Dendritic cell treated with granulocyte-macrophage colony-stimulating factor and Interleukin-4, amounts not matched to agents 40 ng/mL and 50 ng/mL, for 4 days (primary cell): ENCODE measurements at regions not wholly inside any gene's neighbourhood (a gene's known extent, or its start where the extent isn't known, plus 50 kb on each side); places are given as distances from the start of the nearest gene placed in this dataset.

Experiments
- H3K27ac Mint-ChIP-seq: one replicate; pipeline ENCODE4 v1.8.0; 2022; ENCODE audit warnings: mild to moderate bottlenecking, mixed read lengths
- H3K27me3 Mint-ChIP-seq: one replicate; pipeline ENCODE4 v1.8.0; 2022; ENCODE audit warnings: mild to moderate bottlenecking, mixed read lengths
- H3K36me3 Mint-ChIP-seq: one replicate; pipeline ENCODE4 v1.8.0; 2022; ENCODE audit warnings: low read depth, mixed read lengths
- H3K4me1 Mint-ChIP-seq: one replicate; pipeline ENCODE4 v1.8.0; 2022; ENCODE audit warnings: low read depth, mixed read lengths
- H3K4me3 Mint-ChIP-seq: one replicate; pipeline ENCODE4 v1.8.0; 2022; ENCODE audit warnings: mild to moderate bottlenecking, moderate library complexity, mixed read lengths
- H3K9me3 Mint-ChIP-seq: one replicate; pipeline ENCODE4 v1.8.0; 2022; ENCODE audit warnings: mixed read lengths
- intact Hi-C: fragments of 100-400 bp; cut with micrococcal nuclease; formaldehyde crosslinking; loops from one replicate; pipeline ENCODE4 v1.15.0; 2022

DNA sequence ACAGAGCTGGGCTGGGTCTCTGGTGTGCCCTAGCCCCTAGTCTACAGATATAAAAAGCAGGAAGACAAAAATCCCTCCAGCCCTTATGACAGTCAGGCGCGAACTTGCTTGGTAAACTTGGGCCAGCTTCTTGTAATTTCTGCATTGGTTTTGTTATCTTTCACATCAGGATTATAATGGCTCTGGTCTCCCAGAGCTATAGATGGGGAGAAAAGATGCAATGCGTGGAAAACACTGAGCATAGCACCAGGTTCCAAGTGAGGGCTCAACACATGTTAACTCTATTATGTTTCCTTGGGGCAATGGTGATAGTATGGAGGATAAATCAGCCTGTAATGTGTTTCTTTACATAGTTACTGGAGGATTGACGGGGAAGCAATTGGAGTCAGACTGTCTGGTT lies 246.8 kb upstream of the KCNG1 start:
- Mint-ChIP-seq H3K9me3 (peaks cover 10% of the 10 kb centered on the region), H3K4me3 (no peak overlapping the region), H3K4me1 (peaks cover 1% of the 10 kb centered on the region), H3K36me3 (no peaks in the 10 kb centered on the region), H3K27ac (no peak overlapping the region), H3K27me3 (peaks cover 3% of the 10 kb centered on the region)
- intact Hi-C loops = no loop called here

DNA sequence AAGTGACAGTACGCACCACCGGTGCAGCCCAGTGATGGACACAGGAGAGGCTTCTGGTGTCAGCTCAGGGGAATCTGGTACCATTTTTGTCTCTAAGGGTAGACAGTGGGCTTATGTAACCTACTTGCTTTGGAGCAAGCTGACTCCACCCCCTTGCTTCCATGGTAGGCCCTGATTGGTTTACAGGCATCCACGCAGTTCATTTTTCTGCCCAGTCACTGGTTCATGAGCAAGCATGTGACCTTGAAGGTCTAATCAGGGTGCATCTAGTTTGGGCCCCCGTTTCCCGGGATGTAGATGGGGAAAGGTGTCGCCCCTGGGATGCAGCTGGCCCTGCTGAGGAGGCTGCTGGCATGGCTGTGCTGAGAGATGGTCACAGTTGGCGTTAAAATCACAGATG lies 244.8 kb upstream of the KCNG1 start:
- Mint-ChIP-seq H3K9me3 (peaks cover 10% of the 10 kb centered on the region), H3K36me3 (no peaks in the 10 kb centered on the region), H3K27me3 (no peaks in the 10 kb centered on the region), H3K27ac (no peak overlapping the region), H3K4me3 (no peak overlapping the region), H3K4me1 (peaks cover 6% of the 10 kb centered on the region)
- intact Hi-C loops = no loop called here

GRCh38 chr20:51266353-51266752 lies 243.4 kb upstream of the KCNG1 start:
- H3K4me1 Mint-ChIP-seq = peaks cover 6% of the 10 kb centered on the region
- H3K27ac Mint-ChIP-seq = no peak overlapping the region
- intact Hi-C loops = no loop called here
- H3K4me3 Mint-ChIP-seq = no peak overlapping the region
- H3K9me3 Mint-ChIP-seq = peaks cover 10% of the 10 kb centered on the region
- no peaks in the 10 kb centered on the region for H3K27me3 Mint-ChIP-seq
- no peaks in the 10 kb centered on the region for H3K36me3 Mint-ChIP-seq

GRCh38 chr20:51265361-51265760 lies 242.5 kb upstream of the KCNG1 start:
- H3K4me3 Mint-ChIP-seq = no peak overlapping the region
- no peaks in the 10 kb centered on the region for H3K27me3 Mint-ChIP-seq
- peaks cover 6% of the 10 kb centered on the region for H3K4me1 Mint-ChIP-seq
- intact Hi-C loops = no loop called here
- peaks cover 3% of the 10 kb centered on the region for H3K9me3 Mint-ChIP-seq
- H3K36me3 Mint-ChIP-seq = no peaks in the 10 kb centered on the region
- H3K27ac Mint-ChIP-seq = no peak overlapping the region

DNA sequence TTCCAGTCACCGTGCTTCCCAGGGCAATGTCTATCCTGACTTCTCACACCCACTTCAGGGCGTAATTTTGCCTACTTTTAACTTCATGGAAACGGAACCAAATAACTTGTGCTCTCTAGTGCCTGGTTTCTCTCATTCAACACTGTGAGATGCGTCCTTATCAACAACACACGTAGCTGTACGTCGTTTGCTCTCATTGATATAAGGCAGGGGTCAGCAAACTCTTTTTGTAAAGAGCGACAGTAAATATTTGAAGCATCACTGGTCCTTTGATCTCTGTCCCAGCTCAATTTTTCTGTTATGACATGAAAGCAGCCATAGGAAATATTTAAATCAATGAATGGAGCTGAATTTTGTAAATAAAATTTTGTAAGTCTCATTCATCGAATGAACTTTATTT lies 239.3 kb upstream of the KCNG1 start:
- intact Hi-C loops = no loop called here
- H3K27me3 Mint-ChIP-seq = no peaks in the 10 kb centered on the region
- no peaks in the 10 kb centered on the region for H3K36me3 Mint-ChIP-seq
- H3K4me1 Mint-ChIP-seq = peaks cover 6% of the 10 kb centered on the region
- no peak overlapping the region for H3K27ac Mint-ChIP-seq
- no peak overlapping the region for H3K4me3 Mint-ChIP-seq
- no peaks in the 10 kb centered on the region for H3K9me3 Mint-ChIP-seq

- intact Hi-C loops = no loop called here
- Mint-ChIP-seq H3K4me3 (no peak overlapping the region), H3K9me3 (no peaks in the 10 kb centered on the region), H3K36me3 (no peaks in the 10 kb centered on the region), H3K4me1 (peaks cover 2% of the 10 kb centered on the region), H3K27me3 (no peaks in the 10 kb centered on the region), H3K27ac (no peak overlapping the region)
Measured at GRCh38 chr20:51259455-51259854, 236.5 kb upstream of the KCNG1 start.

- no peak overlapping the region for H3K27ac Mint-ChIP-seq
- H3K27me3 Mint-ChIP-seq = peaks cover 1% of the 10 kb centered on the region
- no peaks in the 10 kb centered on the region for H3K9me3 Mint-ChIP-seq
- H3K4me1 Mint-ChIP-seq = no peaks in the 10 kb centered on the region
- intact Hi-C loops = no loop called here
- no peaks in the 10 kb centered on the region for H3K36me3 Mint-ChIP-seq
- no peak overlapping the region for H3K4me3 Mint-ChIP-seq
Measured at GRCh38 chr20:51258582-51259165, 235.8 kb upstream of the KCNG1 start.

- Mint-ChIP-seq H3K27ac (no peak overlapping the region), H3K9me3 (no peaks in the 10 kb centered on the region), H3K4me3 (no peak overlapping the region), H3K4me1 (no peaks in the 10 kb centered on the region), H3K27me3 (peaks cover 3% of the 10 kb centered on the region), H3K36me3 (no peaks in the 10 kb centered on the region)
- intact Hi-C loops = no loop called here
Measured at GRCh38 chr20:51255417-51255816, 232.5 kb upstream of the KCNG1 start.

DNA sequence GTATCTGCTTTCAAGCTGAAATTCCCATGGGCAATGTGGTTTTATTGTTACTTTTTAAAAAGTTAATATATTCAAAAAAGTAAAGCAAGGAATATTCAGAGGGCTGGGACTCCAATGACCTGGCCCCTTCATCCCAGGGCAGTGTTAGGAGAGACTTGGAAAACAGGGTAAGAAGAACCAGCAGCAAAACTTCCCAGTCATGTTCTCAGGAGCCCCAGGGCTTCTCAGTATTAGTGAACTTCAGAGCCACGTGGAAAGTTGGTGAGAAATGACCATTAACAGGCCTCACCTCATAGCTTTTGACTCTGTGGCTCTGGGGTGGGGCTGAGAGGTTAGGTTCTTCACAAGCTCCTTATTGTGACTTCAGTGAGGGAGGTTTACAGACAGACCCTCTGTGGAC lies 230.4 kb upstream of the KCNG1 start:
- Mint-ChIP-seq H3K27me3 (peaks cover 3% of the 10 kb centered on the region), H3K27ac (no peak overlapping the region), H3K9me3 (no peaks in the 10 kb centered on the region), H3K4me3 (no peak overlapping the region), H3K4me1 (no peaks in the 10 kb centered on the region), H3K36me3 (no peaks in the 10 kb centered on the region)
- intact Hi-C loops = no loop called here

- H3K36me3 Mint-ChIP-seq = no peaks in the 10 kb centered on the region
- H3K4me1 Mint-ChIP-seq = no peaks in the 10 kb centered on the region
- intact Hi-C loops = no loop called here
- H3K4me3 Mint-ChIP-seq = no peak overlapping the region
- H3K9me3 Mint-ChIP-seq = no peaks in the 10 kb centered on the region
- H3K27ac Mint-ChIP-seq = no peak overlapping the region
- peaks cover 3% of the 10 kb centered on the region for H3K27me3 Mint-ChIP-seq
Measured at GRCh38 chr20:51249781-51250180, 226.9 kb upstream of the KCNG1 start.

GRCh38 chr20:51249215-51249614 lies 226.3 kb upstream of the KCNG1 start:
- no peaks in the 10 kb centered on the region for H3K4me1 Mint-ChIP-seq
- no peaks in the 10 kb centered on the region for H3K9me3 Mint-ChIP-seq
- no peak overlapping the region for H3K4me3 Mint-ChIP-seq
- intact Hi-C loops = no loop called here
- no peak overlapping the region for H3K27ac Mint-ChIP-seq
- H3K27me3 Mint-ChIP-seq = peaks cover 3% of the 10 kb centered on the region
- no peaks in the 10 kb centered on the region for H3K36me3 Mint-ChIP-seq

GRCh38 chr20:51244466-51244865 lies 221.6 kb upstream of the KCNG1 start:
- Mint-ChIP-seq H3K36me3 (no peaks in the 10 kb centered on the region), H3K4me1 (no peaks in the 10 kb centered on the region), H3K27me3 (peaks cover 3% of the 10 kb centered on the region), H3K27ac (no peak overlapping the region), H3K9me3 (peaks cover 20% of the 10 kb centered on the region), H3K4me3 (no peak overlapping the region)
- intact Hi-C loops = no loop called here

DNA sequence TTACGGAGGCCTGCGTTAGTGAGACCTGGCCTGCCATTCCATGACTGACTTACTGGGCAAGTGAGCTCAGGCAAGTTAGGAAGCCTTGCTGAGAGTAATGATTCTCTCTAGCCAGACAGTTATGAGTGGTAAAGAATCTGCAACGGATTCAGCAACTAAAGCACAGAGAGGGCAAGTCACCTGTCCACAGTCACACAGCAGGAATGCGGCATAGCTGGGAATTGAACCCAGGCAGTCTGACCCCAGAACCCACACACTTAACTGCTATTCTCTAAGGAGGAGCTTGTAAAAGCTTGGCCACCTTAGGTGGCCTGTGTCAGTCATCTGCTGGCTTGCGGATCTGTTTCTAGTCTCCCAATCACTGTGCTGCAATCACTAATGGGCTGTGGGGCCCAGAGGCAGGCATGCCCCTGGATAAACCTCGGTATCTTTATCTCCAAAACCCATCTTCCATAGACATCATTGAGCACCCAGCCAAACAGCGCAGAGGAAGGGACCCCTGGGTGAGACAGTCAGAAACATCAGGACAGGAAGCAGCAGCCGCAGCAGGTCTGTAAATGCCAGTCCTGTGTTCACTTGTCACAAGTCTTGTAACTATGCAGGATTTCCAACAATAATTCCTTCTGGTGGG lies 215.9 kb upstream of the KCNG1 start:
- intact Hi-C loops = no loop called here
- peaks cover 3% of the 10 kb centered on the region for H3K27me3 Mint-ChIP-seq
- no peak overlapping the region for H3K27ac Mint-ChIP-seq
- no peaks in the 10 kb centered on the region for H3K36me3 Mint-ChIP-seq
- no peak overlapping the region for H3K4me3 Mint-ChIP-seq
- H3K4me1 Mint-ChIP-seq = no peaks in the 10 kb centered on the region
- H3K9me3 Mint-ChIP-seq = peaks cover 20% of the 10 kb centered on the region

DNA sequence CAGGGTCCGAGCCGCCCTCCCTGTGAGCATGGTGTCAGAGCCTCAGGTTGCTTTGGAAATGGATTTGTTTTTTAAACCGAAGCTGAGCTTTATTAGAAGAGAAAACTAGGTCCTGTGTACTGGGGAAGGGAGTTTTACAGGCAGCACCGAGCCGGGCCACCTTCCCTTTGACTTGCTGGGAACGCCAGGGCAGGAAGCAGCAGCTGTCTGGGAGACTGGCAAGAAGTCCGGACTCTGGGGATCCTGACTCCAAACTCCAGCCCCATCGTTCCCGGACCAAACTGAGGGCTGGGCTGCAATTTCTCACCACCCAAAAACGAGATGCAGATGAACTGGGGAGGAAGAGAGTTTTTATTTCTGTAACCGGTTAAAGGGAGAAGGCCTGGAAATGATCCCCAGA lies 214.9 kb upstream of the KCNG1 start:
- Mint-ChIP-seq H3K27me3 (peaks cover 3% of the 10 kb centered on the region), H3K4me3 (no peak overlapping the region), H3K36me3 (no peaks in the 10 kb centered on the region), H3K9me3 (peaks cover 12% of the 10 kb centered on the region), H3K27ac (no peak overlapping the region), H3K4me1 (no peaks in the 10 kb centered on the region)
- intact Hi-C loops = no loop called here

- peaks cover 3% of the 10 kb centered on the region for H3K27me3 Mint-ChIP-seq
- peaks cover 7% of the 10 kb centered on the region for H3K9me3 Mint-ChIP-seq
- intact Hi-C loops = no loop called here
- no peaks in the 10 kb centered on the region for H3K36me3 Mint-ChIP-seq
- H3K27ac Mint-ChIP-seq = no peak overlapping the region
- H3K4me1 Mint-ChIP-seq = no peaks in the 10 kb centered on the region
- no peak overlapping the region for H3K4me3 Mint-ChIP-seq
Measured at GRCh38 chr20:51237278-51237677, 214.4 kb upstream of the KCNG1 start.
